Fibroblast of gingiva (primary cell): ENCODE measurements at regions not wholly inside any gene's neighbourhood (a gene's known extent, or its start where the extent isn't known, plus 50 kb on each side); places are given as distances from the start of the nearest gene placed in this dataset.

Source experiments
- DNase-seq: peaks from one replicate; pipeline ENCODE4 v3.0.0-alpha.2; 2011; ENCODE audit warnings: low read depth

- DNase-seq: no peak
These were observed 240.5 kb upstream of the SNX7 start for GRCh38 chr1:98421085-98421435.

GRCh38 chr1:98420376-98421084 is 241.0 kb upstream of the SNX7 start:
- DNase-seq: no peak

DNA sequence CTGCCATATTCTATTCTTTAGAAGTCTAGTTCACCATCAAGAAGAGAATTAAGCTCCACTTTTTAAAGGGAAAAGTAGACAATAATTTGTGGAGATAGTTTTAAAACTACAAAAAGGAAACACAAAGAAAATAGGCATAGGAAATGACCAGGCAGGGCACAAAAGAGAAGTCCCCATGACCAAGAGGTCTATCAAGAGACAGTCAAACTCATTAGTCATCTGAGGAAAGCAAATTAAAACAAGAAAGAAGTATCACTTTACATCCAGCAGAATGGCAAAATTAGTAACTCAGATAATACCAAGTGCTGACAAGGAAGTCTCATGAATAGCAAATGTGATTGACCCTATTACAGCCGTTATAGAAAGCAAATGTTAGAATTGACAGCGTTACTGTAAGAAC is 243.7 kb upstream of the SNX7 start:
- DNase-seq: no peak

GRCh38 chr1:98410082-98410481 is 251.4 kb upstream of the SNX7 start:
- no peak for DNase-seq

DNA sequence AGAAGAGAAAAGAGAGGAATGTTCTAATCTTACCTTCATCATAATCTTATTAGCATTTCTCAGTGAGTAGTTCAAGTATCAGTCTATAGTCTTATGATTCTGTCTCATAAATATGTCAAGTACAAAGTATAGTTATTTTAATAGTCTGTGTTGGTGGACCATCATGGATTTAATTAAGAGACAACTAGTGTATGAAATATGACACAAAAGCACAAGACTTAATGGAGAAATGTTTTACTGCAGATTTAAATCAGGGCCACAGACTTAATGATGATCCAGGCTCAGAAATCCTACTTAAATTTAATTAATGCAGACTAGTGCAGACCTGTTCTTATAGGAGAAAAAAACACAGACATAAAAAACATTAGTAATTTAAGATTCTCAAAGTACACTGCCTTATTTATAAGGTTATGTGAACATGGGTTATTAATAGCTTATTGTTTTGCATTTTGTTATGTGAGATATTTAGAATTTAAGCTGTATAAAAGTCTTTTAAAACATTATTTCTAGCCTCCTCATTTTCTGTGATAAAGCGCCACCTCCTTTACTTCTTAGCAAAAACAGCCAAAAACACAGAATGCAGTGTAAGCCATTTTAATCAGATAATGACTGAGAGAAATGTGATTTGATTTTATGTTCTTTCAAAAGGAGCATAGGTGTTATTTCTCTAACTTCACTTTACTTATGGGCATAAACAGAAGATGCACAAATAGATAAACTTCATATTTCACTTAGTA is 255.0 kb upstream of the SNX7 start:
- DNase-seq: no peak

GRCh38 chr1:98405581-98406074 is 255.9 kb upstream of the SNX7 start:
- DNase-seq: no peak

GRCh38 chr1:98404866-98405265 is 256.7 kb upstream of the SNX7 start:
- DNase-seq: no peak

DNA sequence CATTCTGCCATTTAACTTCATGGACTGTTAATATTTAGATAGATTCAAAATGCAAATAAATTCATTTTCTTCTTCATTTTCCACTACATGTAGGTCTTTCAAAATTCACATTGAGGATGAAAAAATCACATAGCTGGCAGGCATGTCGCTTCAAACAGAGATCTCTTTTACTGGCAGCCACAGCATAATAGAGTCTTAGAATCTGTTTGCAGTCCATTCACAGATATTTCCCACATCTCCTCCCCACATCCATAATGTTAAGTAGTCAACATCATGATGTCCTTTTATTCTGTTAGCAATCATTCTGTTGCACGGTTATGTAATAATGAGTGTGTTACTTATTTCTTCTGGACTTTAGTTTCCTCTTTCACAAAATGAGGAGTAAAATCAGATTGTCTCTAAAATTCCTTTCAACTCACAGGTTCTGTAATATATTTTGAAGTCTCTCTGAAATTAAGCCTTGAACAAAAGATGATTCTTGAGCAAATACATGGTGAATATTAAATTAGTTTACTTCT is 257.5 kb upstream of the SNX7 start:
- no peak for DNase-seq

GRCh38 chr1:98402860-98403259 is 258.7 kb upstream of the SNX7 start:
- no peak for DNase-seq

DNA sequence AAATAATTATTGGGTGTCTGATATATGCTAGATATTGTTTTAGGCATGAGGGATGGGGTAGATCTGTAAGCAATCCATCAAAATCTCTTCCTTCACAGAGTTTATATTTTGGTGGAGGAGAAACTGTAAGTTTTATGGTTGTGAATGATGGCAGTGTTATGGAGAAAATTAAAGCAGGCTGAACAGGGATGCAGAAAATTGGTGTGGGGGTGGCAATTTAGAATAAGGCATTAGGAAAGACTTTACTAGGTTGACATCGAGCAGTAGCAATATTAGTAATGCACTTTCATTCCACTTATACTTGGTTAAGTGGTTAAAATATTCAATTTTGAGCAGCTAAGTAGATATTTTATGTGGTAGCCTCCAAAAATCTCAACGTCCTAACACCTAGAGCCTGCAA is 261.1 kb upstream of the SNX7 start:
- DNase-seq: no peak

- DNase-seq: no peak
These were observed 262.3 kb upstream of the SNX7 start for GRCh38 chr1:98399218-98399617.

GRCh38 chr1:98398649-98399048 is 262.9 kb upstream of the SNX7 start:
- peak; percentile 7 for DNase-seq

- no peak for DNase-seq
These were observed 263.4 kb upstream of the SNX7 start for GRCh38 chr1:98398092-98398491.

- DNase-seq: no peak
These were observed 267.8 kb upstream of the SNX7 start for GRCh38 chr1:98393719-98394118.

DNA sequence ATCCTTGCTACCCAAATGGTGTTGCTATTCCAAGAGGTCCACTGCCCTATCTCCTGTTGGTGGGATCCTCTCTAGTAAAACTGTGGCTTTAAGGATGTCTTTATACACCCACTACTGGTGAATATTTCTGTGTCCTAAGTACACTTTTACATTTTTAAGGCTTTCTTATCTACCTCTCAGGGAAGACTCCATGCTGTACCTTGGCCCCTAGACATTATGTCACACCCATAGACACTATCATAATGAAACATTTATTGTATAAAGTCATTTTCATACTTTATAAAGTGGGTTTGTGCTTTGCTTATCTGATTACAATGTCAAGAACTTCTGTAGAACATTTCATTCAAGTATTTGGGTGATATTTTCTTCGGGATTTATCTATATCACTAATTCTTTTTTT is 270.3 kb upstream of the SNX7 start:
- DNase-seq: no peak

GRCh38 chr1:98389809-98390208 is 271.7 kb upstream of the SNX7 start:
- peak; percentile 48 for DNase-seq

DNA sequence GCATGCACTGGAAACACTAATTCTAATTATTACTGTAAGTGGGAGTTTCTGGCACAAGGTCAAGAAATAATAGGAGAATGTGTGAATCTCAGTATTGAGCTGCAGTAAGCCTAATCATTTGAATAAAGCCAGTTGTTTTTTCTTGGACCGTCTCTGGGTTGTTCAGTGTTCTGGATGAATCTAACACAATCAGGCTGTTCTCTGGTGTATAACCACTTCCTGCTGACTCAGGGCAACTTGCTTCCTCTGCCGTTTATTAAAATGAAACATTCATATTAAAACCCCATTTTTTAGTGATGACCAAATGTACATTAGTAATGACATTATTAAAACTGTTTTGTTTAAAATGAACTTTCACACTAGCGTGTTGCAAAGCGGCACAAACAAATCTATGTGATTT is 273.1 kb upstream of the SNX7 start:
- DNase-seq: peak; percentile 56

DNA sequence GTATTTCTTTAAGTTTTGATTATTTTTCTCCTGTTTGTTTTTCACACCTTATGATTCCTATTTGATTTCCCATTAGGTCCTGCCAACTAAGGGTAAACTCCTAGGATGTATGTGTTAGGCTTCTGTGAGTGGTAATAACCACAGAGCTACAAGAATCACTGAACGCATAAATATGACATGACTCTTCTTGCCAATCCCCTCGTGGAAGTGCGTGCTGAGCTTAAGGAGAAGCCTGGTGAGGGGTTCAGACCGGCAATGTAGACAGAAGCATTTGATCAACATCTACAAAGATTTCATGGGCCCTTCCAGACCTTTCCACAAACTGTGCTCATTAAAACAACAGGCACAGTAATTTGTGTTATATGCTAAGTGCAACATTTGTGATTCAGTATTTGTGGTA is 273.8 kb upstream of the SNX7 start:
- no peak for DNase-seq

DNA sequence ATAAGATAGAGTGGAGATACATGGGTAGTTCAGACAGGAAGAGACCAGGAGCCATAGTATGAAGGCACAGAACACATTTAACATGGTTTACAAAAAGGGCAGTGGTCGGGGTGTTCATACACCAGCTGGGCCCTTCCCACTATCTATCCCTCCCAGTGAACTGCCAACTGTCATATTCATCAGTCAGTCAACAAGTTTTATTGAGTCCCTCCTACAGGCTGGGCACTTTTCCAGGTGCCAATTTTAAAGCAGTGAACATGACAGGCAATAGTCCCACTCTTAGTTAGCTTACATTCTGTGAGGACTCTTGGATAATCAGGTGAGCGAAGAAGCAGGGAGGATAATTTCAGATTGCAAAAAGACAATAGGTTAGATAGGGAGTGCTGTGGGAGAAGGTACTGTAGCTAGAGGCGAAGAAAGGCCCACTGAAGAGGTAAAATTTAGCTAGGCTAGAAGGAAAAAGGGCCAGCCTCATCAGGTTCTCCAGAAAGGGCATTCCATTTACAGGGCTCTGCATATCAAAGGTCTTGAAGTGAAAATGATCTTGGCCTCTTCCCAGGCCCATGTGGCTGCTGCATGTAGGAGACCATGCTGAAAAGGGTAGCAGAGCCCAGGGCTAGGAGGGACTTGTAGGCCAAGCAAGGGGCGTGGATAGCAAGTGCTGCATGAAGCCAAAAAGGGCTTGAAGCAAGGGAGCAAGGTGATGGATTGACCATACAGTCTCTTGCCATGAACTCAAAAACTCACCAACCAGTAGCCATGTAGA is 274.7 kb upstream of the SNX7 start:
- no peak for DNase-seq

- DNase-seq: no peak
These were observed 275.9 kb upstream of the SNX7 start for GRCh38 chr1:98385652-98386051.

- DNase-seq: peak; percentile 40
These were observed 276.9 kb upstream of the SNX7 start for GRCh38 chr1:98384461-98385141.
